HUDEP-2 (cell line): ENCODE measurements at regions not wholly inside any gene's neighbourhood (a gene's known extent, or its start where the extent isn't known, plus 50 kb on each side); places are given as distances from the start of the nearest gene placed in this dataset.
A peak's percentile ranks its signal among the peaks of the same experiment; 100 is the strongest.

Experiments
- DNase-seq, 76 experiments: peaks; one replicate each; lab custom pipeline; 2025; ENCODE audit not compliant: unreplicated experiment in 76 of 76; lab: John Stamatoyannopoulos, UW

- no peak for DNase-seq
Measured at GRCh38 chrX:88526385-88526784, 220.6 kb upstream of the CPXCR1 start.

- no peak for DNase-seq
Measured at GRCh38 chrX:88558421-88558820, 188.6 kb upstream of the CPXCR1 start.

GRCh38 chrX:88560673-88561330, 186.2 kb upstream of the CPXCR1 start:
- DNase-seq: no peak

GRCh38 chrX:88584283-88584682, 162.7 kb upstream of the CPXCR1 start:
- no peak for DNase-seq

GRCh38 chrX:88586317-88586716, 160.7 kb upstream of the CPXCR1 start:
- no peak for DNase-seq

GRCh38 chrX:88603237-88603636, 143.8 kb upstream of the CPXCR1 start:
- no peak for DNase-seq

GRCh38 chrX:88604433-88605221, 142.4 kb upstream of the CPXCR1 start:
- DNase-seq: no peak

GRCh38 chrX:88605222-88605583, 141.8 kb upstream of the CPXCR1 start:
- no peak for DNase-seq

- DNase-seq: no peak
Measured at GRCh38 chrX:88612870-88613329, 134.1 kb upstream of the CPXCR1 start.

- peak in 1 of 76 experiments; percentile 0 for DNase-seq
Measured at GRCh38 chrX:88613338-88613737, 133.7 kb upstream of the CPXCR1 start.

- DNase-seq: no peak
Measured at GRCh38 chrX:88621278-88621677, 125.7 kb upstream of the CPXCR1 start.

GRCh38 chrX:88655460-88655859, 91.6 kb upstream of the CPXCR1 start:
- no peak for DNase-seq

- no peak for DNase-seq
Measured at GRCh38 chrX:88660836-88661235, 86.2 kb upstream of the CPXCR1 start.

- DNase-seq: no peak
Measured at GRCh38 chrX:88672261-88672660, 74.8 kb upstream of the CPXCR1 start.
